Mononuclear cell (primary cell): ENCODE measurements at regions not wholly inside any gene's neighbourhood (a gene's known extent, or its start where the extent isn't known, plus 50 kb on each side); places are given as distances from the start of the nearest gene placed in this dataset.
"Not testable (repeated sequence)": the region's sequence is repeated elsewhere in the genome, so short reads cannot be mapped to it uniquely, and the experiment has no call there.

Source experiments
- H3K27me3 ChIP-seq: 2 replicates; pipeline ENCODE4 v1.6.0; 2011; ENCODE audit warnings: low read length, control low read depth; ENCODE audit not compliant: insufficient read depth
- H3K4me1 ChIP-seq: 2 replicates; pipeline ENCODE4 v1.5.1; 2011; ENCODE audit warnings: mild to moderate bottlenecking, low read length, control low read depth; ENCODE audit not compliant: insufficient read depth
- H3K4me3 ChIP-seq: 2 replicates; pipeline ENCODE4 v1.5.1; 2011; ENCODE audit warnings: mild to moderate bottlenecking, low read length, moderate library complexity
- H3K9me3 ChIP-seq: 2 replicates; pipeline ENCODE4 v1.5.1; 2011; ENCODE audit warnings: low read depth, mild to moderate bottlenecking, control low read depth, low read length

DNA sequence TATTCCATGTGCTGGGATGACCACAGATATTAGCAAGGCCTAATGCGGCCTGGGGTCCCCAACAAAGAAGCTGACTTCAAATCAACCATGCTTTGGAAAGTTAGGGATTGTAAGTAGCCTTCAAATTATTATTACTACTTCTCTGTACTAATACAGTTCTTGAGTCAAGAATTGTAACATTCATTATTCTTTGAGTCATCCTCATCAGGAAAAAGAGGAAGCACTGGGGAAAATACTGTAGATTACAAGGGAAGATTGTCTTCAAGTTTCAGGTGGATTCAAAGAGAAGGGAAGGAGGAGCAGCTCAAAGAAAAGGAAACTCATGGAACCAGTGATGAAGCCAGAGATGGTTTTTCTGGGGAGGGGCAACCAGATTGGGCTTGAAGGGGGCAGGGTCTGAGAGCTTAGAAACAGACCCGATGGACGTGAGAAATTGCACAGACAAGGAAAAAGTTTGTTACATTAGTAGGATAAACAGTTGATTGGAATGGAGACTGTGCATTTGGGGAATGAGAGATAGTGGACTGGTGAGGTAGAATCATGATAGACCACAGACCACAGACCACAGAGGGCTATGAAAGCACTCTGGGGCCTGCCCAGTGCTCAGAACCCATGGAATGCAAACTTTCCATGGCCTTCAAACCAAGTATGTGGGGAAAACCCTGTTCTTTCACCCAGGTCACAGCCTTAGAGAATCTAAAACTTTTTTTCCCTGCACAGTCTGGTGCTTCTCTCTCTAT, 209.9 kb downstream of the ZNF365 start:
- H3K4me1 ChIP-seq, result peaks cover 3% of the 10 kb centered on the region
- H3K27me3 ChIP-seq, result no peaks in the 10 kb centered on the region
- no peak overlapping the region for H3K4me3 ChIP-seq
- H3K9me3 ChIP-seq, result no peaks in the 10 kb centered on the region

GRCh38 chr10:62584731-62585130, 210.6 kb downstream of the ZNF365 start:
- peaks cover 3% of the 10 kb centered on the region for H3K4me1 ChIP-seq
- H3K9me3 ChIP-seq, result no peaks in the 10 kb centered on the region
- H3K27me3 ChIP-seq, result no peaks in the 10 kb centered on the region
- H3K4me3 ChIP-seq, result no peak overlapping the region

DNA sequence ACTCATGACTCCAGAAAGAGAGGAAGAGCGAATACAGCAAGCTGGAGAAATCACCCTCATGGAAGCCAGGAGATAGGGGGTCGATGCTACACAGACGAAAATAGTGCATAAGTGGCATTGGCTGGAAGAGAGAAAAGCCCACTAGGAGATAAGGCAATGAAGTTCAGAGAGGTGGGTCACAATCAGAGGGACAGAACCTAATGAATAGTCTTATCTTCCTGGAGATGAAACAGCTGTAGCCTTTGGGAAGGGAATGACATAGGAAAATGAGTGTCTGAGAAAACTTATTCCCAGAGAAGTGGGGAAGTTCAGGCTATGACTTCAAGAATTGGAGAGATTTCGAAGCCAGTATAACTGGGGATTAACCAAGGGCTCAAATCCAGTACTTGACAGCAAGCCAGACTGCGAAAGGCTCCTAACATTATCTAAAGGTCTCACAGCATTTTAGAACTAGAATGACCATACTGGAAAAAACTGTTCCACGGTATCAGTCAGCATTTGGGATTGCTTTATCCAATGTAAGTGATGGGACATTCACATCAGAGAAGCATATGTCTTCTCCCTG, 211.1 kb downstream of the ZNF365 start:
- peaks cover 3% of the 10 kb centered on the region for H3K4me1 ChIP-seq
- no peak overlapping the region for H3K4me3 ChIP-seq
- H3K9me3 ChIP-seq, result no peaks in the 10 kb centered on the region
- no peaks in the 10 kb centered on the region for H3K27me3 ChIP-seq

DNA sequence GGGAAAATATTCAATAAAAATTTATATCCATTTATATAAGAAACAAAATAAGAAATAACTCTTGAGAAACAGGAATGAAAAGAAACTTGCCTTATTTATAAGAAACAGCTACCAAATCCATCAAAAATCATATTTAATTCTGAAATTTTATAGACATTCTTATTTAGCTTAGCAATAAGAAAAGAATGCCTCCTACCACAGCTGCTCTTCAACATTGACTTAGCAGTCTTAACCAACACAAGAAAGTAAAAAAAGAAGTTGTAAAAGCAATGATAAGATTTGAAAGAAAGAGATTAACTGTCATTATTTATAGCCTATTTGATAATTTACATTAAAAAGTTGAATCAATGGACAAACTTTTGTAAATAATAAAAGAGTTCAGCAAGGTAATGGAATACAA, 212.8 kb downstream of the ZNF365 start:
- Histone ChIP-seq H3K27me3 (no peaks in the 10 kb centered on the region), H3K9me3 (no peaks in the 10 kb centered on the region), H3K4me3 (no peak overlapping the region), H3K4me1 (peaks cover 3% of the 10 kb centered on the region)

DNA sequence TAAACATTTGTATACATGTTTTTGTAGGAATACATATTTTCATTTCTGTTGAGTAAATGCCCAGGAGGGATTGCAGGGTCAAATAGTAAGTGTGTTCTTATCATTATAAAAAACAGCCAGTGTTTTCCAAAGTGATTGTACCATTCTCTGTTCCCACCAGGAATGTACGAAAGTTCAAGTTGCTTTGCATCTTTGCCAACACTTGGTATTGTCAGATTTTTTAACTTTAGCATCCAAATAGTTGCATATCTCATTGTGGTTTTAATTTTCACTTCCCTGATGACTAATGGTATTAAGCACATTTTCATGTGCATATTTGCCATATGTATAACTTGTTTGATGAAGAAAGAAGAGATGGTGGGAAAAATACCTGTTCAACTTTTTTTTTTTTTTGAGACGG, 213.9 kb downstream of the ZNF365 start:
- Histone ChIP-seq H3K27me3 (no peaks in the 10 kb centered on the region), H3K4me1 (no peaks in the 10 kb centered on the region), H3K4me3 (no peak overlapping the region), H3K9me3 (no peaks in the 10 kb centered on the region)

DNA sequence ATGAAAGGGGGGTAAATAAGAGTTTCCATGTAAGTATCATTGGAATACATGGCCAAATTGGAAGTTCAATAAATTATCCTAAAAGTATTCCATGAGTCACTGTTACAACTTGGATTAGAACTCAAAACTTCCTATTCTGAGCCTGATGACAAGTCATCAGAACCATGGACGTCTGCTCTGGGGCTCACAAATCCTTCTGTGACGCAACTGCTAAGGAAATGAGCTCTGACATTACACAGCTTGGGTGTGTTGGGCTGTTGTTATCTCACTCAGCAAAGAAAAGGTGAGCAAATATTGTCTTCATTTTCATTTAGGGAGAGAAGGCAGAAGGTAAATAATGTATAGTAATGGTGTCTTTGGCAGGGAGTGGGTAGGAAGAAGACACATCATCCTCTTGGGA, 214.8 kb upstream of the ADO start:
- Histone ChIP-seq H3K4me1 (peaks cover 4% of the 10 kb centered on the region), H3K27me3 (no peaks in the 10 kb centered on the region), H3K9me3 (no peaks in the 10 kb centered on the region), H3K4me3 (no peak overlapping the region)

GRCh38 chr10:62590306-62590705, 214.2 kb upstream of the ADO start:
- H3K4me1 ChIP-seq, result peaks cover 4% of the 10 kb centered on the region
- H3K4me3 ChIP-seq, result no peak overlapping the region
- H3K9me3 ChIP-seq, result no peaks in the 10 kb centered on the region

DNA sequence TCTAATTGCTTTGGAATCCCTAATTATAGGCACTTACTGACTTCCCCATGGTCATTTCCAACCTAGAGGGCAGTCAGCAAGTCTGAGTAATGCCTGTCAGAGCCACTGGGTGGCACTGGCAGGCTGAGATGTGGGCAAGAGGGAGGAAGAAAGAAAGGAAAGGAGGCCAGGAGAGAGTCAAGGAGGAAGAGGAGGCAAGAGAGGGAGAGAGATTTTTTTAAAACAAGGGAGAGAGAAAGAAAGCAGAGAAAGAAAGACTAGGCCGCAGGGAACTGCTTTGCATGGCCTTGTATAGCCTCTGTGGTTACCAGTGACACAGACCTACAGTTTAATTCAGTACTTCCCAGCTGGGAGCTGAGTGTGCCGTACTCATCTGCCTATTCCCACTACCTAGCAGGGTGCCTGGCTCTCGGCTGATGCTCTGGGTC, 210.4 kb upstream of the ADO start:
- no peak overlapping the region for H3K4me3 ChIP-seq
- H3K27me3 ChIP-seq, result peaks cover under 1% of the 10 kb centered on the region
- H3K9me3 ChIP-seq, result no peaks in the 10 kb centered on the region
- H3K4me1 ChIP-seq, result peaks cover 4% of the 10 kb centered on the region

More at GRCh38 chr10:62590306-62590705, 214.2 kb upstream of the ADO start:
- H3K27me3 ChIP-seq, result no peaks in the 10 kb centered on the region

GRCh38 chr10:62597226-62597625, 207.3 kb upstream of the ADO start:
- H3K4me1 ChIP-seq, result peaks cover 4% of the 10 kb centered on the region
- H3K9me3 ChIP-seq, result no peaks in the 10 kb centered on the region
- H3K4me3 ChIP-seq, result no peak overlapping the region
- H3K27me3 ChIP-seq, result peaks cover 8% of the 10 kb centered on the region

DNA sequence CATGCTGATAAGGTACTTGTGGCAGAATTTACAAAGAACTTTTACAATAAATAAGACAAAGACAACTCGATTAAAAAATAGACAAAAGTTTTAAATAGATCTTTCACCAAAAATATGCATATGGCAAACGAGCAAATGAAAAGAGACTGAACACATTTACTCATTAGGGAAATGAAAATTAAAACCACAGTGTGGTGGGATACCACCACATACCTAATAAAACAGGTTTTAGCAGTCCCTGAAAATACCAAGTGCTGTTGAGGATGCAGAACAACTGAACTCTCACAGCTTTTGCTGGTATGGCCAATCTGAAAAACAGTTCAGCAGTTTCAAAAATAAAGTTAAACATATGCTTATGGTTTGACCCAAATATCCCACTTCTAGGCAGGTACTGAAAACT, 205.4 kb upstream of the ADO start:
- Histone ChIP-seq H3K9me3 (no peaks in the 10 kb centered on the region), H3K4me1 (peaks cover 1% of the 10 kb centered on the region), H3K27me3 (peaks cover 8% of the 10 kb centered on the region), H3K4me3 (no peak overlapping the region)

- H3K9me3 ChIP-seq, H3K4me3 ChIP-seq, H3K27me3 ChIP-seq, H3K4me1 ChIP-seq: not testable (repeated sequence)
Observed at GRCh38 chr10:62606551-62606950, 198.0 kb upstream of the ADO start.

GRCh38 chr10:62608189-62608875, 196.2 kb upstream of the ADO start:
- not testable (repeated sequence) for H3K4me3 ChIP-seq, H3K9me3 ChIP-seq, H3K27me3 ChIP-seq, H3K4me1 ChIP-seq

GRCh38 chr10:62610649-62611229, 193.8 kb upstream of the ADO start:
- Histone ChIP-seq H3K27me3 (no peaks in the 10 kb centered on the region), H3K4me1 (peaks cover 15% of the 10 kb centered on the region), H3K9me3 (no peaks in the 10 kb centered on the region), H3K4me3 (no peak overlapping the region)

DNA sequence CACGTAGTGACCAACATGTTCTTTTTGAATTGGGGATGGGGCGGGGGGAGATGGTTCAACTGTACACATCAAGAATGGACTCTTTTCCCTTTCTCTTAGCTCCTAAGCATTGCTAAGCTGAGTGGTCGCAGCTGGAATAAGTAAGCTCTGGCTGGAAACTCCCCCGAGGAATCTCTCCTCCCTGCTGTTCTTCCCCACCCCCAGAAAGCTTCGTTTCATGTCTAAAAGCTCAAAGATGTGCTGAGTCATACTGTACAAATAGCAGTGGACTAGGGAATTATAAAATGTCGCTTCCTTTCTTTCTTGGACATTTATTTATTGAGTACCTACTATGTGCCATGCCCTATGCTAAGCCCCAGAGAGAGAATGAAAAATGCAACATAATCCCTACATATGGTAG, 191.1 kb upstream of the ADO start:
- Histone ChIP-seq H3K4me3 (no peak overlapping the region), H3K4me1 (peaks cover 40% of the 10 kb centered on the region), H3K27me3 (no peaks in the 10 kb centered on the region), H3K9me3 (no peaks in the 10 kb centered on the region)

DNA sequence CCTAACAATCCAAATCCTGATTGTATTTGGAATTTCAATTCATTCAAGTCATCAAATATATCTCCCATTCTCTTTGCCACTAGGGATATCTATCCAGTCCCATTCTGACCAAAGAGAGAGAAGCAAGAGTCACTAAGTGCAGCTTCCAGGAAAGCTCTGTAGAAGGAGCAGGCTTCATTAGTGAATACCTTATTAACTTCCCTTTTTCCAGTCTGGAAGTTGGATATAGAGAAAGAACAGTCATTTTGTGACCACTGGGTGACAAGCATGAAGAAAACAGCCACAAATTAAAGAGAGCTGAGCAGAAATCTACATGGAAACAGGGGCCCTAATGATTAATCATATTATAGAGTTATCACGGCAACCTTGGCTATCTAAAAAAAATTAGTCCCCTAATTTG, 190.7 kb upstream of the ADO start:
- no peak overlapping the region for H3K4me3 ChIP-seq
- H3K9me3 ChIP-seq, result no peaks in the 10 kb centered on the region
- H3K4me1 ChIP-seq, result peaks cover 45% of the 10 kb centered on the region
- H3K27me3 ChIP-seq, result no peaks in the 10 kb centered on the region
